ENCODE measurements at regions not wholly inside any gene's neighbourhood (a gene's known extent, or its start where the extent isn't known, plus 50 kb on each side); places are given as distances from the start of the nearest gene placed in this dataset.

DNA sequence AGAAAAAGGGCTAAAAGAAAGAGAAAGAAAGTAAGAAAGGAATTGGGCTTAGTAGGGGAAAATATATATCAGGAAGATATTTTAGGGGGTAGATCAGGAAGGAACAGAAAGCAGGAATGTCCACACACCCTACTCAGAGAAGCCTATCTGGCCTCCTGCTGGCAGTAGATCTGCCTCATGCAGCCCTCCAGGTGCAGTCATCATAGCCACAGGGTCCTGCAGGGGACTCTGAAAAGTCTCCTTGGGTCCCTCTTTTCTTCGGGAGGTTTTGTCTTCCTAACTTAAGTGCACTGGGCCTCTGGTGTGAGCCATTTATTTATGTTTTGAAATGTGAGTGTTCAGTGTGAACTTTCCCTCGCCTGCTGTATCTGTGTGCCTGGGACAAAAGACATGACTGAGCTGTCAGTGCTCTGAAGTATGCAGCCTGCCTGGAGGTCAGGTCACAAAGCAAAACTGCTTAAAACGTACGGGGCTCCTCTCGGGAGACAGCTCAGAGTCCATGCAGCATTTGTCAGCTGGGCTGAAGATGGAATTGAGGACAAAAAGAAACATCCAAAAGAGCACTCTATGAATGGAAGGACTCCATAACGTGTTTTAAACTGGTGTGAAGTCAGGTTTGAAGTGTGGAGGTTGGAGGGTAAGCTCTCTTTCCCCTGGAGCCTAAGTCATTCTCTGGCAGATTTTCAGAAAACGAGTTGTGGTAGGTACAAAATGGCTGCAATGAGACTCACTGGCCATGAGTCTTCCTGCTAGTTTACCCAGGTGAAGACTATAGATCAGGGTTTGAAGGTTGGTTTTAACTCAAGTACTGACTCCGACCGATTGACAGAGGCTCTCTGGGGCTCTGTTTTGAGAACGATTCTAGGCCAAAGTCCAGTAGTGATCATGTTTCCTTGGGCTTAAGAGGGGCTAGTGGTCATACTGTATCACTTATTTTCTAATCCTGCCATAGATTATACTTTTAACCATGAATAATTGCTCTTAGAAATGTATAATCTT is 151.8 kb upstream of the GDNF start:
- POLR2A ChIA-PET = no interaction called here
- Histone ChIP-seq H3K4me3 (ENCODE audit: low read depth, low read length) (no peak overlapping the region), H3K4me1 (ENCODE audit: control insufficient read depth, insufficient read depth, low read length) (no peaks in the 10 kb centered on the region), H3K9me3 (ENCODE audit: control insufficient read depth, insufficient read depth, low read depth, low read length) (no peaks in the 10 kb centered on the region), H3K36me3 (ENCODE audit: control insufficient read depth in 2 of 2, insufficient read depth in 1 of 2, low read length in 2 of 2) (no peaks in the 10 kb centered on the region), H3K27ac (ENCODE audit: extremely low read depth, low read depth, low read length) (no peak overlapping the region)
- TF ChIP-seq ZNF670 (tag by site-specific recombination; IDR thresholded peaks at IDR 0.05; ENCODE audit: low read depth) (no peak), ZNF433 (tag by site-specific recombination; IDR thresholded peaks at IDR 0.05; ENCODE audit: low read depth) (no peak), ZNF629 (tag by site-specific recombination; IDR thresholded peaks at IDR 0.05) (no peak), BCL11A (tag by site-specific recombination; IDR thresholded peaks at IDR 0.05; ENCODE audit: low read depth) (no peak), ZNF23 (tag by site-specific recombination; IDR thresholded peaks at IDR 0.05; ENCODE audit: borderline replicate concordance) (no peak), ZNF48 (tag by site-specific recombination; IDR thresholded peaks at IDR 0.05) (no peak), ZNF600 (tag by site-specific recombination; IDR thresholded peaks at IDR 0.05) (no peak), ZNF169 (tag by site-specific recombination; IDR thresholded peaks at IDR 0.05) (no peak), ZNF701 (tag by site-specific recombination; IDR thresholded peaks at IDR 0.05) (no peak), ZNF558 (tag by site-specific recombination; IDR thresholded peaks at IDR 0.05) (no peak), KLF8 (tag by site-specific recombination; IDR thresholded peaks at IDR 0.05) (no peak), ZNF155 (tag by site-specific recombination; IDR thresholded peaks at IDR 0.05) (no peak)
- TF ChIP-seq, protein P1, sequence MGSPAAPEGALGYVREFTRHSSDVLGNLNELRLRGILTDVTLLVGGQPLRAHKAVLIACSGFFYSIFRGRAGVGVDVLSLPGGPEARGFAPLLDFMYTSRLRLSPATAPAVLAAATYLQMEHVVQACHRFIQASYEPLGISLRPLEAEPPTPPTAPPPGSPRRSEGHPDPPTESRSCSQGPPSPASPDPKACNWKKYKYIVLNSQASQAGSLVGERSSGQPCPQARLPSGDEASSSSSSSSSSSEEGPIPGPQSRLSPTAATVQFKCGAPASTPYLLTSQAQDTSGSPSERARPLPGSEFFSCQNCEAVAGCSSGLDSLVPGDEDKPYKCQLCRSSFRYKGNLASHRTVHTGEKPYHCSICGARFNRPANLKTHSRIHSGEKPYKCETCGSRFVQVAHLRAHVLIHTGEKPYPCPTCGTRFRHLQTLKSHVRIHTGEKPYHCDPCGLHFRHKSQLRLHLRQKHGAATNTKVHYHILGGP (tag by site-specific recombination; IDR thresholded peaks at IDR 0.05) = no peak
- TF ChIP-seq, protein P2, sequence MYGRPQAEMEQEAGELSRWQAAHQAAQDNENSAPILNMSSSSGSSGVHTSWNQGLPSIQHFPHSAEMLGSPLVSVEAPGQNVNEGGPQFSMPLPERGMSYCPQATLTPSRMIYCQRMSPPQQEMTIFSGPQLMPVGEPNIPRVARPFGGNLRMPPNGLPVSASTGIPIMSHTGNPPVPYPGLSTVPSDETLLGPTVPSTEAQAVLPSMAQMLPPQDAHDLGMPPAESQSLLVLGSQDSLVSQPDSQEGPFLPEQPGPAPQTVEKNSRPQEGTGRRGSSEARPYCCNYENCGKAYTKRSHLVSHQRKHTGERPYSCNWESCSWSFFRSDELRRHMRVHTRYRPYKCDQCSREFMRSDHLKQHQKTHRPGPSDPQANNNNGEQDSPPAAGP (tag by site-specific recombination; IDR thresholded peaks at IDR 0.05) = no peak
- TF ChIP-seq, protein P3, sequence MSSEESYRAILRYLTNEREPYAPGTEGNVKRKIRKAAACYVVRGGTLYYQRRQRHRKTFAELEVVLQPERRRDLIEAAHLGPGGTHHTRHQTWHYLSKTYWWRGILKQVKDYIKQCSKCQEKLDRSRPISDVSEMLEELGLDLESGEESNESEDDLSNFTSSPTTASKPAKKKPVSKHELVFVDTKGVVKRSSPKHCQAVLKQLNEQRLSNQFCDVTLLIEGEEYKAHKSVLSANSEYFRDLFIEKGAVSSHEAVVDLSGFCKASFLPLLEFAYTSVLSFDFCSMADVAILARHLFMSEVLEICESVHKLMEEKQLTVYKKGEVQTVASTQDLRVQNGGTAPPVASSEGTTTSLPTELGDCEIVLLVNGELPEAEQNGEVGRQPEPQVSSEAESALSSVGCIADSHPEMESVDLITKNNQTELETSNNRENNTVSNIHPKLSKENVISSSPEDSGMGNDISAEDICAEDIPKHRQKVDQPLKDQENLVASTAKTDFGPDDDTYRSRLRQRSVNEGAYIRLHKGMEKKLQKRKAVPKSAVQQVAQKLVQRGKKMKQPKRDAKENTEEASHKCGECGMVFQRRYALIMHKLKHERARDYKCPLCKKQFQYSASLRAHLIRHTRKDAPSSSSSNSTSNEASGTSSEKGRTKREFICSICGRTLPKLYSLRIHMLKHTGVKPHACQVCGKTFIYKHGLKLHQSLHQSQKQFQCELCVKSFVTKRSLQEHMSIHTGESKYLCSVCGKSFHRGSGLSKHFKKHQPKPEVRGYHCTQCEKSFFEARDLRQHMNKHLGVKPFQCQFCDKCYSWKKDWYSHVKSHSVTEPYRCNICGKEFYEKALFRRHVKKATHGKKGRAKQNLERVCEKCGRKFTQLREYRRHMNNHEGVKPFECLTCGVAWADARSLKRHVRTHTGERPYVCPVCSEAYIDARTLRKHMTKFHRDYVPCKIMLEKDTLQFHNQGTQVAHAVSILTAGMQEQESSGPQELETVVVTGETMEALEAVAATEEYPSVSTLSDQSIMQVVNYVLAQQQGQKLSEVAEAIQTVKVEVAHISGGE (tag by site-specific recombination; conservative IDR thresholded peaks at IDR 0.05; ENCODE audit: low read depth) = no peak
- TF ChIP-seq, protein P4, sequence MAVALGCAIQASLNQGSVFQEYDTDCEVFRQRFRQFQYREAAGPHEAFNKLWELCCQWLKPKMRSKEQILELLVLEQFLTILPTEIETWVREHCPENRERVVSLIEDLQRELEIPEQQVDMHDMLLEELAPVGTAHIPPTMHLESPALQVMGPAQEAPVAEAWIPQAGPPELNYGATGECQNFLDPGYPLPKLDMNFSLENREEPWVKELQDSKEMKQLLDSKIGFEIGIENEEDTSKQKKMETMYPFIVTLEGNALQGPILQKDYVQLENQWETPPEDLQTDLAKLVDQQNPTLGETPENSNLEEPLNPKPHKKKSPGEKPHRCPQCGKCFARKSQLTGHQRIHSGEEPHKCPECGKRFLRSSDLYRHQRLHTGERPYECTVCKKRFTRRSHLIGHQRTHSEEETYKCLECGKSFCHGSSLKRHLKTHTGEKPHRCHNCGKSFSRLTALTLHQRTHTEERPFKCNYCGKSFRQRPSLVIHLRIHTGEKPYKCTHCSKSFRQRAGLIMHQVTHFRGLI (tag by site-specific recombination; IDR thresholded peaks at IDR 0.05) = no peak
- TF ChIP-seq, protein P5, sequence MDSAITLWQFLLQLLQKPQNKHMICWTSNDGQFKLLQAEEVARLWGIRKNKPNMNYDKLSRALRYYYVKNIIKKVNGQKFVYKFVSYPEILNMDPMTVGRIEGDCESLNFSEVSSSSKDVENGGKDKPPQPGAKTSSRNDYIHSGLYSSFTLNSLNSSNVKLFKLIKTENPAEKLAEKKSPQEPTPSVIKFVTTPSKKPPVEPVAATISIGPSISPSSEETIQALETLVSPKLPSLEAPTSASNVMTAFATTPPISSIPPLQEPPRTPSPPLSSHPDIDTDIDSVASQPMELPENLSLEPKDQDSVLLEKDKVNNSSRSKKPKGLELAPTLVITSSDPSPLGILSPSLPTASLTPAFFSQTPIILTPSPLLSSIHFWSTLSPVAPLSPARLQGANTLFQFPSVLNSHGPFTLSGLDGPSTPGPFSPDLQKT (IDR thresholded peaks at IDR 0.05; ENCODE audit: borderline replicate concordance, low read depth, low read length) = no peak
- TF ChIP-seq, protein P6, sequence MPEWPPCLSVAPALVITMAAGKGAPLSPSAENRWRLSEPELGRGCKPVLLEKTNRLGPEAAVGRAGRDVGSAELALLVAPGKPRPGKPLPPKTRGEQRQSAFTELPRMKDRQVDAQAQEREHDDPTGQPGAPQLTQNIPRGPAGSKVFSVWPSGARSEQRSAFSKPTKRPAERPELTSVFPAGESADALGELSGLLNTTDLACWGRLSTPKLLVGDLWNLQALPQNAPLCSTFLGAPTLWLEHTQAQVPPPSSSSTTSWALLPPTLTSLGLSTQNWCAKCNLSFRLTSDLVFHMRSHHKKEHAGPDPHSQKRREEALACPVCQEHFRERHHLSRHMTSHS (tag by site-specific recombination; IDR thresholded peaks at IDR 0.05) = no peak
- CTCF ChIA-PET = no interaction called here

All from HEK293 (cell line).